Astrocyte (in vitro differentiated cells and primary cell): ENCODE measurements at regions not wholly inside any gene's neighbourhood (a gene's known extent, or its start where the extent isn't known, plus 50 kb on each side); places are given as distances from the start of the nearest gene placed in this dataset.

ENCODE experiments used
- EZH2 ChIP-seq: IDR thresholded peaks from 2 replicates; pipeline ENCODE4 v1.6.1; 2012; ENCODE audit warnings: mild to moderate bottlenecking, low read length, inconsistent platforms; ENCODE audit not compliant: insufficient read depth
- TF ChIP-seq, protein P1 (sequence below): IDR thresholded peaks from 2 replicates; pipeline ENCODE4 v1.5.1; 2011; ENCODE audit warnings: low read depth, mild to moderate bottlenecking, inconsistent platforms, low read length, moderate library complexity; ENCODE audit not compliant: insufficient read depth

DNA sequence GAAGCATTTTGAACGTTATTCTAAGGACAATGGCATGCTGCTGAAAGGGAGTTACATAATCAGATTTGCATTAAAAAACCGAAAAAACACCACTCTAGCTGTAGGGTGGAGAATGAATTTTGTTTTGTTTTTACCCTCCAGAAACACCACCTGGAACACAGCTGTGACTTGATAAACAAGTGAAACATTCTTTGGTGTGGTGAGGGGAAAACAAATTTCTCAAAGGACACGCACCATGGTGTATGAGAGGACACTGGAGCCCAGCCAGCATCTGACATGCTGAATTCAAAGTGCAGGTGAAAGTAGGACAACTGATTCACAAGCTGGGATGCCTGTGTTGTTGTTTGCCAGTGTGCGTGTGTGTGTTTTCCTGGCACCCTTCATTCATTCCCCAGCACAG, 554.5 kb upstream of the TBL1XR1 start:
- TF ChIP-seq, protein P1, sequence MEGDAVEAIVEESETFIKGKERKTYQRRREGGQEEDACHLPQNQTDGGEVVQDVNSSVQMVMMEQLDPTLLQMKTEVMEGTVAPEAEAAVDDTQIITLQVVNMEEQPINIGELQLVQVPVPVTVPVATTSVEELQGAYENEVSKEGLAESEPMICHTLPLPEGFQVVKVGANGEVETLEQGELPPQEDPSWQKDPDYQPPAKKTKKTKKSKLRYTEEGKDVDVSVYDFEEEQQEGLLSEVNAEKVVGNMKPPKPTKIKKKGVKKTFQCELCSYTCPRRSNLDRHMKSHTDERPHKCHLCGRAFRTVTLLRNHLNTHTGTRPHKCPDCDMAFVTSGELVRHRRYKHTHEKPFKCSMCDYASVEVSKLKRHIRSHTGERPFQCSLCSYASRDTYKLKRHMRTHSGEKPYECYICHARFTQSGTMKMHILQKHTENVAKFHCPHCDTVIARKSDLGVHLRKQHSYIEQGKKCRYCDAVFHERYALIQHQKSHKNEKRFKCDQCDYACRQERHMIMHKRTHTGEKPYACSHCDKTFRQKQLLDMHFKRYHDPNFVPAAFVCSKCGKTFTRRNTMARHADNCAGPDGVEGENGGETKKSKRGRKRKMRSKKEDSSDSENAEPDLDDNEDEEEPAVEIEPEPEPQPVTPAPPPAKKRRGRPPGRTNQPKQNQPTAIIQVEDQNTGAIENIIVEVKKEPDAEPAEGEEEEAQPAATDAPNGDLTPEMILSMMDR, result no peak
- TF ChIP-seq EZH2, result no peak
